Stomach (tissue), 8 donors: ENCODE measurements at regions not wholly inside any gene's neighbourhood (a gene's known extent, or its start where the extent isn't known, plus 50 kb on each side); places are given as distances from the start of the nearest gene placed in this dataset.

Experiments
- DNase-seq, 2 donors: peaks; one replicate each; pipeline versions ENCODE4 v3.0.0 to v3.0.0-alpha.2; 2013 to 2019
- H3K27ac ChIP-seq, 5 donors: fragments of 200-600 bp in 4 of 5; sonication (generic) in 4 of 5; one replicate each; pipeline ENCODE4 v1.5.1; 2013 to 2019; ENCODE audit warnings: mild to moderate bottlenecking in 1 of 5, moderate library complexity in 1 of 5
- H3K27me3 ChIP-seq, 3 donors: fragments of 200-600 bp; sonication (generic); one replicate each; pipeline ENCODE4 v1.5.1; 2017 to 2019; ENCODE audit warnings: mixed run types in 1 of 3
- H3K36me3 ChIP-seq, 4 donors: fragments of 200-600 bp; sonication (generic); 1 replicate in 3 of 4; 2 replicates in 1 of 4; pipeline ENCODE4 v1.5.1; 2016 to 2019
- H3K4me1 ChIP-seq, 4 donors: fragments of 200-600 bp; sonication (generic); one replicate each; pipeline ENCODE4 v1.5.1; 2016 to 2019
- H3K4me3 ChIP-seq, 4 donors: fragments of 200-600 bp; sonication (generic) in 3 of 4; one replicate each; pipeline ENCODE4 v1.5.1; 2016 to 2019; ENCODE audit warnings: mild to moderate bottlenecking in 1 of 4
- H3K9me3 ChIP-seq, 4 donors: fragments of 200-600 bp; sonication (generic); one replicate each; pipeline ENCODE4 v1.5.1; 2016 to 2019
- EP300 ChIP-seq: sonication (generic); formaldehyde crosslinking; IDR thresholded peaks from one replicate; pipeline ENCODE4 v1.6.1; 2017; ENCODE audit warnings: antibody characterized with exemption
- POLR2A ChIP-seq, 4 donors: fragments of 450-650 bp; IDR thresholded peaks; one replicate each; pipeline ENCODE4 v1.6.1; 2016; ENCODE audit warnings: antibody characterized with exemption in 4 of 4, control low read depth in 2 of 4, mild to moderate bottlenecking in 1 of 4, moderate library complexity in 1 of 4
- POLR2AphosphoS5 ChIP-seq, 3 donors: sonication (generic); formaldehyde crosslinking; IDR thresholded peaks; one replicate each; pipeline ENCODE4 v1.6.1; 2016; ENCODE audit warnings: antibody characterized with exemption in 3 of 3
- WGBS, 5 donors: extraction: QIAGEN DNeasy Blood & Tissue Kit in 3 of 5; methylation state at CpG; one replicate each; pipeline versions ENCODE4 v1.1.5 to v1.1.7; 2013 to 2018; 5-methylcytosine and 5-hydroxymethylcytosine counted together
- intact Hi-C: fragments of 100-400 bp; cut with DNase I; formaldehyde crosslinking; loops from one replicate; pipeline ENCODE4 v1.15.1; 2023; ENCODE audit warnings: low total_unique reads
- TF ChIP-seq, protein P1 (sequence below), 7 experiments: fragments of 450-650 bp in 4 of 7; fragments of 200-600 bp in 3 of 7; sonication (generic) in 3 of 7; IDR thresholded peaks; one replicate each; pipeline ENCODE4 v1.5.1; 2016 to 2019; ENCODE audit warnings: antibody characterized with exemption in 7 of 7, control low read depth in 2 of 7, mild to moderate bottlenecking in 1 of 7
- donor health status: healthy with polysubstance abuse.
- donor health status: Bipolar disorder and iron deficiency.
- donor health status: healthy.

DNA sequence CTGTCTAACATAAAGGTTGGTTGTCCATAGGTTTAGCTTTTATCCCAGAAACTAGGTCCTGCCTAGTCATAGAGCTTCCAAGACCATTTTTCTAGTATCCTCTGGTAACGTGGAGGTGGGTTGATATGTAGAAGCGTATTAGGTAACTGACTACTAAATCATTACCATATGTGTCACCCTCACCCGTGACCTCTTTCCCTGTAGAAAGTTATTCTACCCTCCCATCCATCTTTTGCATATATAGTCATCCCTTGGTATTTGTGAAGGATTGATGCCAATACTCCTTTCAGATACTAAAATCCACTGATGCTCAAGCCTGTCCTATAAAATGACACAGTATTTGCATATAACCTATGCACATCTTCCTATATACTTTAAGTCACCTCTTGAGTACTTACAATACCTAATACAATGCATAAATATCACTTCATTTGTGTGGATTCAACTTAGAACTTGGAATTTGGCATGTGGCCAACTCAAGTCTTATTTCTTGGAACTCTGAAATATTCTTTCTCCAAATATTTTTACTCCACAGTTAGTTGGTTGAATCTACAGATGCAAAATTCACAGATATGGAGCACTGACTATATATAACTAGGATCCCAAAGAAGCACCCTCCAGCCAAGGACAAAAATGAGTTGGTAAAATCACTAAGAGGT is 497.0 kb upstream of the TENM4 start:
- DNase-seq, result peak in 1 of 2 donors; percentile 4
- no peaks in the 10 kb centered on the region for H3K9me3 ChIP-seq
- no peaks in the 10 kb centered on the region for H3K27me3 ChIP-seq
- 82 to 94% (median 92%) methylated on average over 3 of the region's 3 CpGs for WGBS, 5 donors
- H3K4me3 ChIP-seq, result no peak overlapping the region
- no peaks in the 10 kb centered on the region for H3K4me1 ChIP-seq
- intact Hi-C loops, result no loop called here
- H3K27ac ChIP-seq, result no peak overlapping the region
- no peak for TF ChIP-seq POLR2AphosphoS5 (IDR thresholded peaks at IDR 0.05)
- TF ChIP-seq, protein P1, sequence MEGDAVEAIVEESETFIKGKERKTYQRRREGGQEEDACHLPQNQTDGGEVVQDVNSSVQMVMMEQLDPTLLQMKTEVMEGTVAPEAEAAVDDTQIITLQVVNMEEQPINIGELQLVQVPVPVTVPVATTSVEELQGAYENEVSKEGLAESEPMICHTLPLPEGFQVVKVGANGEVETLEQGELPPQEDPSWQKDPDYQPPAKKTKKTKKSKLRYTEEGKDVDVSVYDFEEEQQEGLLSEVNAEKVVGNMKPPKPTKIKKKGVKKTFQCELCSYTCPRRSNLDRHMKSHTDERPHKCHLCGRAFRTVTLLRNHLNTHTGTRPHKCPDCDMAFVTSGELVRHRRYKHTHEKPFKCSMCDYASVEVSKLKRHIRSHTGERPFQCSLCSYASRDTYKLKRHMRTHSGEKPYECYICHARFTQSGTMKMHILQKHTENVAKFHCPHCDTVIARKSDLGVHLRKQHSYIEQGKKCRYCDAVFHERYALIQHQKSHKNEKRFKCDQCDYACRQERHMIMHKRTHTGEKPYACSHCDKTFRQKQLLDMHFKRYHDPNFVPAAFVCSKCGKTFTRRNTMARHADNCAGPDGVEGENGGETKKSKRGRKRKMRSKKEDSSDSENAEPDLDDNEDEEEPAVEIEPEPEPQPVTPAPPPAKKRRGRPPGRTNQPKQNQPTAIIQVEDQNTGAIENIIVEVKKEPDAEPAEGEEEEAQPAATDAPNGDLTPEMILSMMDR (IDR thresholded peaks at IDR 0.05), result no peak
- no peak for TF ChIP-seq EP300
- TF ChIP-seq POLR2A (IDR thresholded peaks at IDR 0.05), result no peak
- no peaks in the 10 kb centered on the region for H3K36me3 ChIP-seq

DNA sequence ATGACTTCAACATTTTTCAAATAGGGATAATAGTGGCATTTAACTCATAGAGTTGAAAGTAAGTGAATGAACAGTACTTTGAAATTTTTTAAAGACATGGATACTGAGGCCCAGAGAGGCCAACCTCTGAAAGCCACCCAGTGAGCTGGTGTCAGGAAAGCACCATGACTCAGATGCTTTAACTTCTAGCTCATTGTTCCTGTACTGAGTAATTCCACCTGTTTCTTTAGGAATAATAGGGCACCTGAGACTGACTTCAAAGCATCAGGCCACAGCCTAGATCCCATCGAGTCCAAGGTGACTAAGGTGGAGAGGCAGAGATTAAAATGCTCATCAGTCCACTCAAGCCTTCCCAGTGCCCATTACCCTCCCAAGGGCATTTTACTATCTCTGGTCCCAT is 491.8 kb upstream of the TENM4 start:
- Histone ChIP-seq H3K4me1 (no peaks in the 10 kb centered on the region), H3K27ac (no peak overlapping the region), H3K4me3 (no peak overlapping the region), H3K36me3 (no peaks in the 10 kb centered on the region), H3K27me3 (no peaks in the 10 kb centered on the region), H3K9me3 (no peaks in the 10 kb centered on the region)
- intact Hi-C loops, result no loop called here
- DNase-seq, result no peak
- TF ChIP-seq POLR2A (IDR thresholded peaks at IDR 0.05) (no peak), EP300 (no peak), POLR2AphosphoS5 (IDR thresholded peaks at IDR 0.05) (no peak)
- TF ChIP-seq, protein P1 (IDR thresholded peaks at IDR 0.05), result no peak
- 60 to 100% (median 70%) methylated on average over 1 of the region's 1 CpG for whole genome bisulfite sequencing, 5 donors

DNA sequence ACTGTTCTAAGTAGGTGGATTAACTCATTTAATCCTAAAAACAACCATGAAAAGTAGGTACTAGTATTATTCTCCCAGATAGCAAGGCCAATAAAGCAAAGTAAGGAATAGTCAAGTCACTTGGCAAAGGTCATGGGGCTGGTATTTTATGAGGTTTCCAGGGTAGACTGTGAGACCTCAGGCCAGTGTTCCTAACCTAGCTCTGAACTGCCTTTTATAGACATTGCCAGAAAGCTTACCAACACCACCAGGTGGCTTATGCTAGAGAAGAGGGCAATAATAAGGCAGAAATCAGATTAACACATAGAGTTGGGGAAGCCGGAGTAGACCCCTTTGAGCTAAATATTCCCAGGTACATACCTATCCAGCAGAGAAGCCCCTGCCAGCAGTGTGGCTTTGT is 490.9 kb upstream of the TENM4 start:
- WGBS, 5 donors, result 82 to 94% (median 92%) methylated on average over 1 of the region's 1 CpG
- Histone ChIP-seq H3K27me3 (no peaks in the 10 kb centered on the region), H3K27ac (no peak overlapping the region), H3K36me3 (no peaks in the 10 kb centered on the region), H3K9me3 (no peaks in the 10 kb centered on the region), H3K4me3 (no peak overlapping the region), H3K4me1 (no peaks in the 10 kb centered on the region)
- no peak for TF ChIP-seq EP300
- TF ChIP-seq, protein P1 (IDR thresholded peaks at IDR 0.05), result no peak
- no peak for TF ChIP-seq POLR2AphosphoS5 (IDR thresholded peaks at IDR 0.05)
- no peak for TF ChIP-seq POLR2A (IDR thresholded peaks at IDR 0.05)
- intact Hi-C loops, result no loop called here
- DNase-seq, result no peak

DNA sequence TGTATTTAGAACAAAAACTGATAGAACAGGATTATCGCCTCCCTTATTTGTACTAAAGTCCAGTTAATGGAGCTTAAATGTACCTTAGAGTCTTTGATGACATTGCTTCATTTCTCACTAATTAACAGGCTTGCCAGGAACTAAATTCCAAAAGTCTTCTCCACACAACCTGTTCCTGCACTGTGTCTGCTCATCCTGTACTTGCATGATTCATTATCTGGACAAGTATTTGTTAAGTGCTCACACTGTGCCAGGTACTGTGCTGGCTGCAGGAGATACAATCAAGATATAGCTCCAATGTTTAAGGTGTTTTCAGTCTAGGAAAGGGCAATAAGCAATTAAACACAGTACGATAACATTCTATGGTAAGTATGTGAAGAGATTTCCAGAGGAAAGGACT is 485.9 kb upstream of the TENM4 start:
- Histone ChIP-seq H3K4me3 (no peak overlapping the region), H3K9me3 (no peaks in the 10 kb centered on the region), H3K27ac (no peak overlapping the region), H3K36me3 (no peaks in the 10 kb centered on the region), H3K27me3 (no peaks in the 10 kb centered on the region), H3K4me1 (no peaks in the 10 kb centered on the region)
- DNase-seq, result no peak
- 83 to 94% (median 89%) methylated on average over 2 of the region's 2 CpGs for WGBS, 5 donors
- intact Hi-C loops, result no loop called here
- TF ChIP-seq EP300 (no peak), POLR2A (IDR thresholded peaks at IDR 0.05) (no peak), POLR2AphosphoS5 (IDR thresholded peaks at IDR 0.05) (no peak)
- TF ChIP-seq, protein P1 (IDR thresholded peaks at IDR 0.05), result no peak
